Esophagus squamous epithelium (tissue), 4 donors: ENCODE measurements at regions not wholly inside any gene's neighbourhood (a gene's known extent, or its start where the extent isn't known, plus 50 kb on each side); places are given as distances from the start of the nearest gene placed in this dataset.

Experiments
- CTCF ChIP-seq, 6 experiments: fragments of 450-650 bp in 4 of 6; fragments of 200-600 bp in 2 of 6; sonication (generic) in 2 of 6; IDR thresholded peaks; one replicate each; pipeline ENCODE4 v1.5.1; 2016 to 2019; ENCODE audit warnings: antibody characterized with exemption in 6 of 6, mild to moderate bottlenecking in 4 of 6, moderate library complexity in 4 of 6
- POLR2A ChIP-seq, 4 donors: fragments of 450-650 bp; IDR thresholded peaks; one replicate each; pipeline ENCODE4 v1.6.1; 2017; ENCODE audit warnings: antibody characterized with exemption in 4 of 4, mild to moderate bottlenecking in 4 of 4, moderate library complexity in 3 of 4

- no peak for TF ChIP-seq CTCF (IDR thresholded peaks at IDR 0.05)
- TF ChIP-seq POLR2A (IDR thresholded peaks at IDR 0.05), result no peak
Observed at GRCh38 chr2:64223055-64223454, 78.8 kb upstream of the PELI1 start.
